Fibroblast of gingiva (primary cell): ENCODE measurements at regions not wholly inside any gene's neighbourhood (a gene's known extent, or its start where the extent isn't known, plus 50 kb on each side); places are given as distances from the start of the nearest gene placed in this dataset.
"Not testable (repeated sequence)": the region's sequence is repeated elsewhere in the genome, so short reads cannot be mapped to it uniquely, and the experiment has no call there.

Source experiments
- DNase-seq: peaks from one replicate; pipeline ENCODE4 v3.0.0-alpha.2; 2011; ENCODE audit warnings: low read depth

- no peak for DNase-seq
Observed at GRCh38 chr3:13193320-13194284, 120.4 kb upstream of the IQSEC1 start.

DNA sequence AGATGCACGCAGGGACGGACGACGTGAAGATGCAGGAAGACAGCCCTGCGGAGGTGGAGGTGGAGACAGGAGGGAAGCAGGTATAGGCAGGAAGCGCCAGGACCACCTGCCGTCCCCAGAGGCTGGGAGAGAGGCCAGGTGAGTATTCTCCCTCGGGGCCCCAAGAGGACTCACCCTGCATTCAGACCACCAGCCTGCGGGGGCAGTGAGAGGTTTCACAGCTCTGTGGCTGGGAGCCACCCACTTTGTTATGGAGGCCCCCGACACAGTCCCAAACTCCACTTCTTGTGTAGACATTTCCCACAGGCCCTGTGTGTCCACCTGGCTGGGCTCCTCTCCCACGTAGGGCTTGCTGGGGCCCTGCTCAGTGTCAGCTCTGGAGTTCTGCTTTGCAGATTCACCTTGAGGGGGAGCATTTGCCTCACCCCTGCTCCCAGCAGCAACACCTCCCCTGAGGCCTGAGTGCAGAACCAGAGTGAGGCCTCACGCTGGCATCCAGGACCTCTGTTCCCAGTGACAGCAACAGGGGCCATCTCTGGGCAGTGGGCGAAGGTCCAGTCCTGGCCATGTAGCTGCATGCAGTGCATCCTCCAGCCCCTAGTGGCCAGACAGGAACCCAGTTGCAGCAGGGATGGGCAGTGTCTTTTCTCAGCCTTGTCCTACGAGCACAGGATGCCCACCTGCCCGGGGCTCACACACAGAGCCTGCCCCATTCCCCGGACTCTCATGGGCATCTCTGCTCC lies 119.4 kb upstream of the IQSEC1 start:
- DNase-seq = no peak

DNA sequence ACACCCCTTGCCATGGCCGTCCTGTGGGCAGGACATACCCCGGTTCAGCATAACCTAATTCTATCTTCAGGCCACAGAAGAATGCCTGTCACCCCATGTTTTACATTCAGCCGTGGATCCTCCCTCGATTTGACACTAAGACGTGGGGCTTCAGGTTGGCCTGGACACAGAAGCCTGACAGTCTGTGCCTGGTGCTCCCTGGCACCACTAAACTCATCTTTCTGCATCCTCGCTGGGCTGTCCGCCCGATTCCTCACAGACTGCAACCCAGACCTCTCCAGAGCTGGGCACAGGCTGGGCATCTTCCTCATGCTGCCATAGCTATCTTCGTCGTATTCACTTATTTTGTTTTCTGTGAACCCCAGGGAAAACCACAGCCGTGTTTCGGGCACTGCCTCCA lies 117.8 kb upstream of the IQSEC1 start:
- no peak for DNase-seq

GRCh38 chr3:13190378-13190765 lies 117.1 kb upstream of the IQSEC1 start:
- DNase-seq = no peak

DNA sequence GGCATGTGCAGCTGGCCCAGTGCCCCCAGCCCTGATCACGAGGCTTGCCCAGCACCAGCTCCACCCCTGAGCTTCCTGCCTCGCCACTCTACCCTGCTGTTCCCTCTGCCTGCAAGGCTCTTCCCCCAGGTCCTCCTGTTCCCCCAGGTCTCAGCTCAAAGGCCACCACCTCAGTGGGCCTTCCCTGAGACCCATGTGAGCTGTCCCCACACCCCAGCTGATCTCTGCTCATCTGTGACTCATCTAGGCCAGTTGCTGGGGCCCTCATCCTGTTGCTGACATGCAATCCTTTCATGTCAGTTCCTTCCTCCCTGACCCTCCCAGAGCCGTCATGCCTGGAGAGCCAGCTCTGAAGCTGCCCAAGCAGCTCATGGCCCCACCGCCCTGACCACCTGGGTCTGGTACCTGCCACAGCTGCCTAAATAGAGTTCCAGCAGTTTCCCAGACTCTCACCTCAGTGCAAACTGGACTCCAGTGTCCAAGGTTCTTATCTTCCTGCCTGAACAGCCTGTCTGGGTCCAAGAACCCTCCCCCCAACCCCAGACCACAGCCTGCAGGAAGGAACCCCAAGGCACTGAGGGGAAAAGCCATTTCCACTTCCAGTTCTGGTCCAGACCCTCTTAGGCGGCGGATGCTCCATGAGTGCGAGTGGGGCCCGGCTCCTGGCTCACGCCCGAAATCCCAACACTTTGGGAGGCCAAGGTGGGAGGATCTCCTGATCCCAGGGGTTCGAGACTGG lies 116.6 kb upstream of the IQSEC1 start:
- DNase-seq = no peak

DNA sequence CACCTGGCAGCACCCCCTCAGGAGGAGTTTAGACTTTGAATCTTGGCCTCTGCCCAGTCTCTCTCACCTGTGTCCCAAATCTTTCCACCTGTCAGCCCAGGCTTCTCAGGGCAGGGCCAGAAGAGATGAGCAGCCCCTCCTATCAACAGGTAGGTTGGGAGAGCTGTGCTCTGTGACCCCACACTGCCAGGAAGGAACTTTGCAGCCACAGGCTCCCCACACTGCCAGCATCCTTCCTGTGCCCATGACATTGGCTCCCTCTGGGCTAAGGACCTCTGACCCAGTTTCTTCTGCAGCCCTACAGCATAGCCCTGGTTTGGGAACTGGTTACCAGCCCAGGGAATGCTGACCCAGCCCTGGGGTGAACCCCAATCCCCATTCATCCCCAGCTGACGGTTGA lies 115.7 kb upstream of the IQSEC1 start:
- no peak for DNase-seq

DNA sequence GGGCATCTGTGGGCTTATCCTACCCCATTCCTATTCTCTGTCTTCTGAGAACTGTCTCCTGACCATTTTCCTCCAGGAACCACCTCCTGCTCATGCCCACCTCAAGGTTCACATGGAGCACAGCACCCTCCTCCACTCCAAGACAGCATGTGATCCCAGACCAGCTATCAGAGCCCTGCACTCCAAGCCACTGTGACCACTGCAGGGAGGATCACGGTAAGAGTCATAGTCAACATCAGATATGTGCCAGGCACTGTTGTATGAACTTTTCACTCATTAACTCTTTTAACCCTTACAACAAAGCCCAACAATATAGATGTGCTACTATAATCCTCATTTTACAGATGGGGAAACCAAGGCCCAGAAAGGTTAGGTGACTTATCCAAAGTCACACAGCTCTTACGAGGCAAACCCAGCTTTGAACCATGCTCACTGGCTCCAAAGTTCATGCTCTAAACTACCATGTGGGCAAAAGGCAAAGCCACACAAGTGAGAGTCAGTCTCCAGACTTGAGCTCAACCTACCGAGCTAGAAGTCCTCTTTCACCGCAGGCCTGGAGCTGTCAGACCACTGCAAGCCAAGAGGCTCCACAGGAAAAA lies 115.1 kb upstream of the IQSEC1 start:
- DNase-seq = no peak

DNA sequence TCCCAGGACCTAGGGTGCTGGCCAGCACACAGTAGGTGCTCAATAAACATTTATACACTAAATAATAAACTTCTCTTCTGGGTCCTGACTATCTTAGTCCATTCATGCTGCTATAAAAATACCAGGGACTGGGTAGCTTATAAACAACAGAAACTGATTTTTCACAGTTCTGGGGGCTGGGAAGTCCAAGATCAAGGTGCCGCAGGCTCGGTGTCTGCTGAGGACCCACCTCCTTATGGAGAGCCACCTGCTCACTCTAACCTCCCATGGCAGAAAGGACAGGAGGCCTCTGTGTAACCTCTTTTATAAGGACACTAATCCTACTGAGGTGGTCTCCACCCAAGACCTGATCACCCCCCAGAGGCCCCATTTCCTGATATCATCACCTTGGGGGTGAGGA lies 114.4 kb upstream of the IQSEC1 start:
- DNase-seq = no peak

- no peak for DNase-seq
Observed at GRCh38 chr3:13186435-13186815, 113.2 kb upstream of the IQSEC1 start.

GRCh38 chr3:13185737-13186434 lies 112.7 kb upstream of the IQSEC1 start:
- DNase-seq = no peak

GRCh38 chr3:13179582-13180210 lies 106.5 kb upstream of the IQSEC1 start:
- not testable (repeated sequence) for DNase-seq

- DNase-seq = no peak
Observed at GRCh38 chr3:13179181-13179580, 106.0 kb upstream of the IQSEC1 start.

- no peak for DNase-seq
Observed at GRCh38 chr3:13178107-13178506, 104.9 kb upstream of the IQSEC1 start.

DNA sequence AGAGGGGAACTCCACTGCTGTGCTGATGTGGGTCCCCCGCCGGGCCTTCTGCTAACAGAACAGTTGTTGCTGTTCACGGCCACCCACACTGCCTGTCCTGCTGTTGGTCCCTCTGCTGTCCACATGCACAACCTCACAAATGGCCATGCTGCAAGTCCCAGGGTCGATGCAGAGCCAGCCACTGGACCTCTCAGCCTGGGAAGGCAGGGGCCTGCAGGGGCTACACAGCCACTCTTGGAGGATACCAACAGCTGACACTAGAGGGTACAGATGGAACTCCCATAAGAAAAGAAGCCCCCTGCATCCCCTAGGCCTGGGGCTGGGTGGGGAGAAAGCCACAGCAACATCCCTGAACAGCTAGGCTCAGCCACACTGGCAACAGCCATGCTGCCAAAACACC lies 104.4 kb upstream of the IQSEC1 start:
- no peak for DNase-seq

DNA sequence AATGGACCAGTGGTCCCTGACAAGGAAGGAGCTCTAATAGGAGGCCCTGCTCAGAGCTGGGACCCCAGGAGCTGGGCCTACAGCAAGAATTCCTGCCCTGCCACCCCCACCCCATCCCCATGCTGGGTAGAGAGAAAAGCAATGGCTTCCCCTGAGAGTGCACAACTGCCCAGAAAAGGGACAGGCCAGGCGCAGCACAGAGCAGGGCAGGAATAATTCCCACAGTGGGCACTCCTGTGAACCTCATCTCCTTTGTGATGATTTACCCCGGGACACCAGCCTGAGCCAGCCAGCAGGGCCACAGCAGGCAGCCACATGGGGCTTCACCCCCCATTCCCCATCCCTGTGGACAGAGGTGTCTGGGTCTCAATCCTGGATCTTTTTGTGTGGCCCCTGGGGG lies 104.0 kb upstream of the IQSEC1 start:
- no peak for DNase-seq

GRCh38 chr3:13176445-13176844 lies 103.2 kb upstream of the IQSEC1 start:
- no peak for DNase-seq

DNA sequence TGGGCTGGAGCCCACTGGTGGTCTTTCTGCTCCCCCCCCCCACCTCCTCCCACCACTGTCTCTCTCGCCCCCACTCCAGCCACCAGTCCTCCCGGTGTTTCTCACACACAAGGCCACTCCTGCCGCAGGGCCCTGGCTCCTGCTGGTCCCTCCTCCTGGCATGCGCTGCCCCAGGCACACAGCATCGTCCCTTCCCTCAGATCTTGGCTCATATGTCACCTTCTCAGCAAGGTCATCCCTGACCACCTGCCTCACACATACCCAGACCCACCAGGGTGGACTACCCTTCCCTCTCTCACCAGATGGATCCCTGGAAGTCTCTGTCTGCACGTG lies 101.5 kb upstream of the IQSEC1 start:
- no peak for DNase-seq

GRCh38 chr3:13174011-13174802 lies 101.0 kb upstream of the IQSEC1 start:
- no peak for DNase-seq

GRCh38 chr3:13173186-13173585 lies 100.0 kb upstream of the IQSEC1 start:
- no peak for DNase-seq

DNA sequence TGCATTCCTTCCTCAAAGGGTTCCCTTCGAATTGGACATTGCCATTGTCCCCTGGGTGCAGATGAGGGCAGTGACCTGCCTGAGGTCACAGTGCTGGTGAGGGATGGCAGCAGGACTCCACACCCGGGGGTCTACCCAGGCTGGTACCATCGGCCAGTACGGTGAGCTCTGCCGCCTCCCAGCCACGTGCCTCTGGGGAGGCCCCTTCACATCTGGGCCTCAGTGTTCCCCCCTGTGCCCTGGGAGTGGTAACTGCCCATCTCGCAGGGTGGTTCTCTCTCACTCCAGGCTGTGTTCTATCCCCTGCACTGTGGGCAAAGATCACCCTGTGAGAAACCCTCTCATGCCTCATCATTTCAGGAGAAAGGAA lies 99.4 kb upstream of the IQSEC1 start:
- DNase-seq = no peak
